HPDE6-E6E7 (cell line): ENCODE measurements at regions not wholly inside any gene's neighbourhood (a gene's known extent, or its start where the extent isn't known, plus 50 kb on each side); places are given as distances from the start of the nearest gene placed in this dataset.

Source experiments
- DNase-seq: peaks from one replicate; pipeline ENCODE4 v3.0.0; 2011; ENCODE audit warnings: missing footprints; ENCODE audit errors: extremely low spot score

DNA sequence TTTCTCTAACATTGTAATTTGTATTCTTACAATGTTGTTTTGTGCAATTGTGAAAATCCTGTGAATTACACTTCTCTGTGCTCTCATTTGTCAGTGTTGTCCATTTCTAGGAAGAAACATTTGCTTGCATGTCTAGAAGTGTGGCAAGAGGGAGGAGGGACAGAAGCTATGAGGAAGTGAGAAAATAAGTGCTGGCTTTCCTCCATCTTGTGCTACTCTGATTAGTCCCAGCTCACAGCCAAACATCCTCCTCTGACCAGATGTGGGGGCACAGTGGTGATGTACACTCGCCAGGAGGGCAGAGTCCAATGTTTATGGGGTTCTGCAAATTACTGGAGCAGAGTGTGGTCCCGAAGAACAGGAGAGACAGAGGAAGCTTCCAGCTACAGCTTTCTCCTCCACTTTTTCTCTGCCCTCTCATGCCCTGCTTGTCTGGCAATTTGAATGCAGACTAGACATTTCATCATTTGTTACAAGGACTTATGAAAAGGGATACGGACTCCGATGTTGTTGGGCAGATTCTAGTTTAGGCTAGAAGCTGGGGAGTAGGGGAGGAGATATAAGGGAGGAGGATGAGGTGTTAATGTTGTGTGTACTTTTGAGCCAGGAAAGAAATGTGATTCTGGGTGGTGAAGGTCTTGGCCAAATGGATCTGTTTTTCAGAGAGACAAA, 131.0 kb upstream of the C1GALT1 start:
- DNase-seq, result no peak

DNA sequence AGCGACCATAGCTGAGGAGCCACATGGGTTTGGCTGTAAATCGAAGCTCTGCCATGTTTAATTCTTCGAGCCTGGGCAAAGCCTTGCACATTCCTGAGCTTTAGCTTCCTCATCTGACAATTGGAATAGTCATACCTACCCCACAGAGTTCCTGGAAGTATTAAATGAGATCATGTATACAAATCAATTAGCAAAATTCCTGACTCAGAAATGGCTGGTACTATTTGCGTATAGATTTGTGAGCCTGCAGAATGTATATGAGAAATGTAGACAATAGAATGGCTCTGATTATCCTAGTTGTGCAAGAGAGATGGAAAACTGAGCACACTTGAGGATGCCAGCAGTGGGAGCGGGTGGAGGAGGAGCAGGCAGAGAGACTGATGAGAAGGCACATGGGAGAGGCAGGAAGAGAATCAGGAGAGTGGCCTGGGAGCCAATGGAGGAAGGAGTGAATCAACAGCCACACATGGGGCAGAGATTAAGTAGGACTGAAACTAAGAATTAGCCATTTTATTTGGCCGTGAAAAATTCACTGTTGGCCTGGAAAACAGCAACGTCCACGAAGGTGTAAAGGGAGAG, 128.0 kb upstream of the C1GALT1 start:
- DNase-seq, result no peak

DNA sequence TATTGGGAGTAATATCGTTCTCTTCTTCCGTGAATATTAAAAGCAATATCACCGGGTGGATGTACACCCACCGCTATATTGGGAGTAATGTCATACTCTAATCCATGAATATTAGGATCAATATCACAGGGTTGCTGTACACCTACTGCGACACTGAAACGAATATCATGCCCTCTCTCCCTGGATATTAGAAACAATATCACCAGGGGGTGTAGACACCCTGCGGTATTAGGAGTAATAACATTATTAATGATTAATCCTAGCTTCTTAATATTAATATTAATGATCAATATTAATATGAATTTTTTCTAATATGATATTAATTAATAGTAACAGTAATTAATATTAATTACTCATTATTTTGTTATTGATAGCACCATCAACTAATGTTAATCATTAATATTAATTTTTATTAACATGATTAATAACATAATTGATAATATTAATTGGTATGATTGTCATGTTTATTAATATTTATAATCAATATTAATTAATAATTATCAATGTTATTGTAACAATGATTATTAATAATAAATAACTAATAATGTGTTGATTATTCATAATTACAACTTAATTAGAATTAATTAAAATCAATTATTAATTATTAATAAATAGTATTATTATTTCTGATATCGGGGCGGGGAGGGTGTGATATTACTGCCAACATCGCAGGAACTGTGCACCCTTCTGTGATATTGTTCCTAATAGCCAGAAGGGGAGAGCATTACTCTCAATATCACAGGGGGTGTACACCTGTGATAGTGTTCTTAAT, 121.3 kb upstream of the C1GALT1 start:
- DNase-seq, result no peak

DNA sequence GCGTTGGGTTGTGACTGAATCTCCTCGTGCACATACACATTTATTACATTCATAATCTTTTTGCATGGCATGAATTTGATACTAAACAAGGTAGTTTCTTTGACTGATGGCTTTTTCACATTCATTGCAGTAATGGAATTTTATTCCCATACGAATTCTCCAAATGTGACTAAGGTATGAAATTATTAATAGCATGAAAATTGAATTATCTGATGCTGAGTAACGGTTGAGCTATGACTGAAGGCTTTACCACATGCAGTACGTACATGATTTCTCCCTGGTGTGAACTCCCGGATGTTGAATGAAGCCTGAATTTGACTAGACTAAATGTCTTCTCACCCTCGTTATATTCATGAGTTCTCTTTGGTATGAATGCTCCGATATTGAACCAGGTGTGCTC, 104.4 kb upstream of the C1GALT1 start:
- no peak for DNase-seq

DNA sequence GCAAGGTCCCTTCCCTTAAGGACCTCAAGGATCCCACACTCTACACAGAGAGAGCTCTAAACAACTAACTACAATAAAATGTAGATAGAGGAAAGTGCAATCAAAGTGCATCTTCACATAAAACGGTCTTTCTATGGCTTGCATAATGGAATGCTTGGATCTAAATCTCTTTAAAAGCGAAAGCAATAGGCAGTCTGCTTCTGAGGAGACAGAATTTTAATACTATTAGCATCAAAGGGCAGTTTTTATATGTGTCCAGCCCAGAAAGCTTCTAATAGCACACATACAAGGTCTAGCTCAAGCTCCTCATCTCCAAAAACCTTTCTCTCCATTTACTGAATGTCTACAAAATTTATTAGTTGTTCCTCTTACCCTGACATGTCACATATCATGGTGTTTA, 101.5 kb upstream of the C1GALT1 start:
- no peak for DNase-seq

DNA sequence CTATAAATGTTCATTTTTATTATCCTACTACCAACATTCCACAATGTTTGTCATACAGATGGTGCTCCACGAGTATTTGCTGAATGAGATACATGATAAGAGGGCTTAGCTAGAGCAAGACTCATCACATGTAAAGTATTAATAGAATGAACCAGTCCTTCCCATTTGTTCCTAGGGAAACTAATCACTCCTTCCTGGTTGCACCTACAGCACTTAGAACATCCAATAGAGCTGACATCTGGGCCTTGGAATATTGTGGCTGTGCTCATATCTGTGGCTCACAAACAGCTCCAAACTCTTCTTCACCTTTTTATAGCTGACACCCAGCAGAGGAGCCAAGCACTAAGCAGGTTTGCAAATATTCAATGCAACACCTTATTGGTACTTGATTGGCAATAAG, 91.9 kb upstream of the C1GALT1 start:
- DNase-seq, result no peak

DNA sequence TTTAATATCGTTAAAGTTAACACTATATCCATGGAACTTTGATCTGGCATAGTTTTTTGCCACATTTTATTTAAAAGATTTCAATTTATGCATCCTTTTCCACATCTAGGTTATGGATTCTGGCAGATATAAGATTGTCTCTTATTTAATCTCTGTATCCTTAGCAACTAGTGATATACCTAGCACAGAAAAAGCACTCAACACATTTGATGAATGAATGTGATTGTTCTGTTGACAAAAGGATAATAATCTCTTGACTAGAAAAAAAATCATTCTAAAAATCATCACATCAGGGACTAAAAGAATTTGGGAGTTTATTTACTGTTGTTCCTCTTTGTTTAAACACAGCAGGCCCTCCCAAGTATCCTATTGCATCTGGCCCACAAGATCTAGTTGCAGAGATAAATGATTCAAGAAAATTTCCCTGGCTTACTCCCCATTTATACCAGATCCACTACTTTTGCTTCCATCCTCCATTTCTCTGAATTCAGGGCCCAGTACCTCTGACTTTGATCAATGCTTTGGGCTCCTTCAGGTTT, 84.0 kb upstream of the C1GALT1 start:
- DNase-seq, result no peak

DNA sequence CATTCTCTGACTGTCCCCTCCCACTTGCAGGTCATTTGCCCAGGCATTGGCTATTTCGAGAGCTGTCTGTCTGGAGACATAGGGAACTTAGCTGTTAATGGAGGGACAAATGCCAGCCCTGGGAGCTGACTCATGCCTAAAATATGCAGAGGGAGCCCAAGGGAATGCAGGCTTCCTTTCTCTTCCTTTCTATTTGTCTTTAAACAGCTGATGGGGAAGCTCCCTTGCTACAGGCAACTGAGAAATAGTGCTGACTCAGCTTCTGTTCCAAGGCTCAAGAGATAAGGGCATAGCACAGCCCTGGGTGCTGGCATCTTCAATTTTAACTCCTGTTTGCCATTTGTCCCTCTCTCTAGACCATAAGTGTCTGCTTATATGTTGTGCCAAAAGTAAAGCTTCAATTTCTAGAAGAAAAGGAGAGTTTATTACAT, 82.7 kb upstream of the C1GALT1 start:
- DNase-seq, result peak; percentile 63

DNA sequence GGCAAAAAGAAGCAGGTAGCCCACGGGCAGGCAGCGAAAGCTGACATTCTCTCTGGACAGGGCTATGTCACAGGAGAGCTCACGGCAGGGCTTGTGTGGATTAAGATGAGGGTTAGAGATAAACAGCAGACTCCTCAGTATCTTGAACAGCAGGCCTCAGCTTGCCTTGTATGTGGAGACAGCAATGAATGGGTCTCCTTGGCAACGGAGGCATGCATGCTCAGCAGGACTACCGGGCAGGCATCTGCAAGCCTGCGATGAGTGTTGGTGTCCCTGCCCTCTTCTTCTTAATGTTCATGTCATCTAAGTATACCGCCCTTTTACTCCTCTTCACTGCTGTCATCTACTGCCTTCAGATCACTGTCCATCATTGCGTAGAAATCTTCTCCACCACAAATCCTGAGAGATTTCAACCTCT, 81.9 kb upstream of the C1GALT1 start:
- peak; percentile 85 for DNase-seq

DNA sequence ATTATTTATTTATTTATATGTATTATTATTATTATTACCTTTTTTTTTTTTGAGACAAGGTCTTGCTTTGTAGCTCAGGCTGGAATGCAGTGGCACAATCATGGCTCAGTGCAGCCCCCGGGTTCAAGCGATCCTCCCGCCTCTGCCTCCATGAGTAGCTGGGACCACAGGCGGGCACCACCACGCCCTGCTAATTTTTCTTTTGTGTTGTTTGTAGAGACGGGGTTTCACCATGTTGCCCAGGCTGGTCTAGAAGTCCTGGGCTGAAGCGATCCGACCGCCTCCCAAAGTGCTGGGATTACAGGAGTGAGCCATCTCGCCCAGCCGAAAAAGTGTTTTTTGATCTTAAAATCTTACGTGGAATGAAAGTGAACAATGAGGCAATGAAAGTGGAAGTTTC, 79.4 kb upstream of the C1GALT1 start:
- DNase-seq, result no peak

DNA sequence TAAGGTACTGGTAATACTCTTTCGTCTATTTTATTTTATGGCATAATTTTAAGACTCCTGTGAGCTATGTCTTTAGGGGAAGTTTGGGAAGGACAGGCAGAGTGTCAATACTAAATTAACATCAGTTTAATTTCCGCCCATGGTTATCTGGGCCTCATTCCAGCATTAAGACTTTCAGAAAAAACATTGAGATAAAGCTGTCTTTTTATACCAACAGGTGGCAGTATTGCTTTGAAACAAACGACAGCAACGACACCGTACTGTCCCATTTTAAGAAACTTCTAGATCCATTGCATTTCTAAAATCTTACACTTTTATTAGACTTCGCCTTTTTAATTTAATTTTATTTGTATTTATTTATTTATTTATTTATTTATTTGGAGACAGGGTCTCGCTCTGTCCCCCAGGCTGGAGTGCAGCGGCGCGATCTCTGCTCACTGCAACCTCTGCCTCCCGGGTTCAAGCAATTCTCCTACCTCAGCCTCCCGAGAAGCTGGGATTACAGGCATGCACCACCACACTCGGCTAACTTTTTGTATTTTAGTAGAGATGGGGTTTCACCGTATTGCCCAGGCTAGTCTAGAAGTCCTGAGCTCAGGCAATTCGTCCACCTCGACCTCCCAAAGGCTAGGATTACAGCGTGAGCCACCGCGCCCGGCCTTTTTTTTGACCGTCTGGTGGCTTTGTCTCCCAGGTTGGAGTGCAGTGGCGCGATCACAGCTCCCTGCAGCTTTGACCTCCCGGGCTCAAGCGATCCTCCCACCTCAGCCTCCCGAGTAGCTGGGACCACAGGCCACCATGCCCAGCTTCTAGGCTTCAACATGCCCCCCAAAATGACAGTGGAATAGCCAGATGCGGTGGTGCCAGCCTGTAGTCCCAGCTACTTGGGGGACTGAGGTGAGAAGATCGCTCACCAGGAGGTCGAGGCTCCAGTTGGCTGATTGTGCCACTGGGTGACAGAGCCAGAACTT, 78.7 kb upstream of the C1GALT1 start:
- DNase-seq, result peak; percentile 29

DNA sequence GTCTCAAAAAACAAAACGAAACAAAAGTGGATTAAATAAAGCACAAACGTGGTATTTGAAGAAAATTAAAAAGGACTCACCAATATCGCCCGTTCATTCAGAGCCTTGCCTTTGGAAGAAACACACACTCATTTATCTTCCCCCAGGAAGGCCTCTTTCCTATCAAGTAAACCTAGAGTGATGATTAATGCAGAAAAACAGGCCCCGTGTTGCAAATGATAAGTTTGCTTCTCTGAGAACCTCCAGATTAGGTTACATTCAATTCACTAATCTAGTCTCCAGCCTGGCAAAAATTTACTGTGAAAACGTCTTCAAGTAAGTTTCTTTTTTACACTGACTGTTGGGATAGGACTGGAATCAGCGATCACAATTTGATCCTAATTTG, 78.0 kb upstream of the C1GALT1 start:
- no peak for DNase-seq

DNA sequence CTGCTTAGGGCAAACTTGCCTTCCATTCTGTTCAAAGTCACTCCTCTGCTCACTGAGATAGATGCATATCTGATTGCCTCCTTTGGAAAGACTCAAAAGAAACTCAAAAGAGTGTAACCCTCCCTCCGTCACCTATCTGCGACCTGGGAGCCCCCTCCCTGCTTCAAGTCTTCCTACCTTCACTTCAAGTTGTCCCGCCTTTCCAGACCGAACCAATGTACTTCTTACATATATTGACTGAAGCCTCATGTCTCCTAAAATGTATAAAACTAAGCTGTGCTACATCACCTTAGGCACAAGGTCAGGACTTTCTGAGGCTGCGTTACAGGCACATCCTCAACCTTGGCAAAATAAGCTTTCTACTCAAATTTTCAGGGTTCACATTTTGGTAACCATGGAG, 77.4 kb upstream of the C1GALT1 start:
- DNase-seq, result no peak

DNA sequence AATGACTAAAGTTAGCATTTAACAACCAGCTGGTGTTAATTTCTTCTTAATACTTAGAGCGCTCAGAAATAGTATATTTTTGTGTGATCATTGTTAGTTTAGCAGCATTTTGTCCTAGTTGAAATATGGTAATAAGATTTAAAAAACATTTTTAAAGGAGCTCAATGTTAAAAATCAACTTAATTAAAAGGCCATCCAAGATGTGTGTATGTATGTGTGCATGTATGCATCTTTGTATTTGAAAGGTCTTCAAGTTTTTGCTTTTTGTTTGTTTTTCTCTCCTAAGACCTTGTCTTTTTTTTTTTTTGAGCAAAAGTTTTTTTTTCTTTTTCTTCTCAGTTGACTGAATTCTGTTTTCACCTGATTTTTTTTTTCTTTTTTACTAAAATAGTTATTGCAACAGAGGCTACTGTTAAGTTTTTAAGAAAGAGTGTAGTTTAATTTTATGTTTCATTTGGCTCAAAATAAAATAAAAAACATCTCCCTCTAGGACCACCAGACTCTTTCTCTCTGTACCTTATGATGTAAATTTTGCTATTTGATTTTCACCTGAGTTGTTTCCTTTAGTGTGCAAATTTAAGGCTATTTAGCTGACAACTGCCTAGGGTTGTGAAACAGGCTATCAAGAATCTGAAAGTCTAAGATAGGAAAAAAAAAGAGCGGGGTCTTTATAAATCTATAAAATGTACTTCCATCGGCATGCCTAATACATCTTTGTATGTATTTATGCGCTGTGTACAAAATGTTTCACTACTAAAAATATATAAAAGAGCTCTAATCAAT, 76.4 kb upstream of the C1GALT1 start:
- DNase-seq, result no peak

DNA sequence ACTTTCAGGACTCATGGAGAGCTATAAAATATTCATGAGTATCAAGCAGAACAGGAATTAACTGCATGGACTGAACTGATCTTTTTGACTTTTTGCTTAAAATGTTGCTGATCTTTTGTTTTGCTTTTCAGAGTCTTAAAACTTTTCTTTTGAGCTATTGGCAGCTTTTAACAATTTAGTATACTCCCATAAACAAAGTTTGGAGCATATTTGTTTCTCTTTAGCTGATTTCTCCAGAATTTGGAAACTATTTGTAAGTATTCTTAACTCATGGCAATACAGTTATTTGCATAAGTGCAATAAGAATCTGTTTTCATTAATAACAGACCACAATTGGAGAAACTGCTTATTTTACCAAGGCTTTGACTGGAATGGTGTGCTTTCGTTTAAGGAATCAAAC, 73.4 kb upstream of the C1GALT1 start:
- no peak for DNase-seq

DNA sequence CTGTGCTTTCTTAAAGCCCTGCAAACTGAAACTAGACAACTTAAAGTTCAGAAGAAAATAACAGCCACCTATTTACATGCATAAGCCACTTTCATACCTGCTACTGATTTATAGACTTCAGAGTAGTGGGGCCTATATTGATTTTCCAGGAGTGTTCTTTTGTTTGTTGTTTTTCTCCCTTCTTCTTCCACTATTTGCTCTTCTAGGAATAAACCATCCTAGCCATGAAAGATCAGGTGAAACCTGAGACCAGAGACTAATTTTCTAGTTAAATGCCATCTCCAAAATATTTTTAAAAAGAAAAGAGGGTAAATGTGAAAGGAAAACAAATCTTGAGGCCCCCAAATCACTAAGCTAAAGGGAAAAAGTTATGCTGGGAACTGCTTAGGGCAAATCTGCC, 72.4 kb upstream of the C1GALT1 start:
- DNase-seq, result no peak

DNA sequence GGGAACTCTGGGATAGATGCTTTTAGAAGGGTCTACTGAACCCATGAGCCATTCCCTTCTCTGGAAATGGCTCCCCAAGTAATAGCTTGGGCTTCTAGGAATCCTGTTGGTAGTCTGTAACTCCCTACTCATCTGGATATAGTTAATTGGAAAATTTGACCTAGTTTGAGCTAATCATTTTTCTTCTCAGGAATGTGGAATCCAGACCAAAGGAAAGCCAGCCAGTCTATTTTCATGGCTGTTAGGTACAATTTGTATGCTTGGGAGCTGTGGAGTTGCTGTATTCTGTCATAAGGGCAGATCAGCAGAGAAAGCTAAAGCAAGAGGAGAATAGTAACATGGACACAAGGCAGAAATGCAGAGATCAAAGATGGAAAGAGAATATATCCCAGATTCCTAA, 71.6 kb upstream of the C1GALT1 start:
- no peak for DNase-seq

DNA sequence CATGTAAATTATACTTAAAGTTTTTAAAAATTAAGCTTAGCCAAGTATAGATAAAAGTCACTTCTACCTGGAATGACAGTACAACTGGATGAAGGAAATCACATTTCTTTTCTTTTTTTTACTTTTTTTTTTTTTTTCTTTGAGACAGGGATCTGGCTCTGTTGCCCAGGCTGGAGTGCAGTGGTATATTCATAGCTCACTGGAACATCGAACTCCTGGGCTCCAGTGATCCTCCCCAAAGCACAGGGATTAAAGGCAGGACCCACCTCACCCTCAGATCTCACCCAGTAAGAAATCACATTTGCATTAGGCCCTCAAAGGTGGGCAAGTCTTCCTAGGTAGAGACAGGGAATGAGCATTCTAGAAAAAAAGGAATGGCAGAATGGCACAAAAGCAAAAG, 69.5 kb upstream of the C1GALT1 start:
- DNase-seq, result no peak

DNA sequence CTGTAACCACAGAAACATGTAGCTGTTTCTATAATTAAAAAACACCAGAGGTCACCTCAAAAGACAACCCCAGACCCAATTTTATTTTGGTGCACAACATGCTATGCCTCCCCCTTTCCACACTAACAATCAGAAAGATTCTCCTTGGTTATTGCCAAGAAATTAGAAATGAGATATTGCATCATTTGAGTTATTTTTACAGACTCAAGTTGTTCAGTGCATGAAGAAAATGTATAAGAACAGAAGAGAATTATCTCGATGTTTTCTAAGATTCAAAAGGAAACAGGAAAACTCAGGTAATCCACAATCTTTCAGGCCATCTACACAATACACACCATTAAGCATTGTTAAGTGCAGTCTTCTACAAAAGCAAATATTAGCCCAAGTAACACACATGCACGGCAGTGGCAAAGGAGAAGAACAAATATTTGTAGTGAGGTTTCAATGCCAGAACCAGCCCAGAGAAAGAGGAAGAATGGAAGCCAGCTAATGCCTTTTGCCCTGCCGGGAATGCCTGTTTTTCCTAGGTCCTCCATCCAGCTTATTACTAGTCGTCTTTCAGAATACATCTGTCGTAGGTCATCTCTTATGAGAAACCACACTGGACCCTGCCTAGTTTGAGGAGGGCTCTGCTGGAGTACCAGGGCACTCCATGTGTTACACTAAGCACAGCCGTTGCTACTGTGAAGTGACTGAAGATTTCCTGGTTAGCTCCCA, 67.6 kb upstream of the C1GALT1 start:
- DNase-seq, result no peak

DNA sequence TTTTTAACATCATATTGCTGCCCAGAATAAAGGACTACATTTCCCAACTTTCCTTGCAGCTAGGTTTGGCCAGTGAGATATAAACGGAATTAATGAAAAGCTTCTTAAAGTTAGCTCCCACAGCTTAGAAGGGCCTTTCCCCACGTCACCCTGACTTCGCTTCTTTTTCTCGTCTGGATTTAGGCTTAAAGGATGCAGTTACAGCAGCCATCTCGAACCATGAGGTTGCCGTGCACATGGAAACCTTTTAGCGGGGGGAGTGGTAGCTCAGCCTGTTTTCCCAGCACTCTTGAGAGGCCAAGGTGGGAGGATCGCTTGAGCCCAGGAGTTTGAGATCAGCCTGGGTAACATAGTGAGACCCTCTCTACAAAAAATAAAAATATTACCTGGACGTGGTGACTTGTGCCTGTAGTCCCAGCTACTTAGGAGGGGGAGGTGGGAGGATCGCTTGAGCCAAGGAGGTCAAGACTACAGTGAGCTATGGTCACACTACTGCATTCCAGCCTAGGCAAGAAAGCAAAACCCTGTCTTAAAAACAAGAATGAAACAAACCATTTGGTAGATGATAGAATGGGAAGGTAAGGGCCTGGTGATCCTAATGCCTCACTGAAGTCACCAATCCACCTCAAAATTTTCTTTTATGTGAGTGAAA, 64.3 kb upstream of the C1GALT1 start:
- no peak for DNase-seq
